ENCODE measurements at regions not wholly inside any gene's neighbourhood (a gene's known extent, or its start where the extent isn't known, plus 50 kb on each side); places are given as distances from the start of the nearest gene placed in this dataset.

- DNase-seq (ENCODE audit: low read depth in 3 of 3) = peak; percentile 42 to 74 (median 53)
These were observed 89.2 kb upstream of the PRLR start for GRCh38 chr5:35319333-35320002.

GRCh38 chr5:35317586-35317985 is 87.3 kb upstream of the PRLR start:
- no peak for DNase-seq (ENCODE audit: low read depth in 3 of 3)

- DNase-seq (ENCODE audit: low read depth in 3 of 3) = peak in 1 of 3 donors; percentile 30
These were observed 86.5 kb upstream of the PRLR start for GRCh38 chr5:35316611-35317274.

GRCh38 chr5:35313291-35313690 is 83.0 kb upstream of the PRLR start:
- no peak for DNase-seq (ENCODE audit: low read depth in 3 of 3)

GRCh38 chr5:35312267-35312666 is 82.0 kb upstream of the PRLR start:
- no peak for DNase-seq (ENCODE audit: low read depth in 3 of 3)

DNA sequence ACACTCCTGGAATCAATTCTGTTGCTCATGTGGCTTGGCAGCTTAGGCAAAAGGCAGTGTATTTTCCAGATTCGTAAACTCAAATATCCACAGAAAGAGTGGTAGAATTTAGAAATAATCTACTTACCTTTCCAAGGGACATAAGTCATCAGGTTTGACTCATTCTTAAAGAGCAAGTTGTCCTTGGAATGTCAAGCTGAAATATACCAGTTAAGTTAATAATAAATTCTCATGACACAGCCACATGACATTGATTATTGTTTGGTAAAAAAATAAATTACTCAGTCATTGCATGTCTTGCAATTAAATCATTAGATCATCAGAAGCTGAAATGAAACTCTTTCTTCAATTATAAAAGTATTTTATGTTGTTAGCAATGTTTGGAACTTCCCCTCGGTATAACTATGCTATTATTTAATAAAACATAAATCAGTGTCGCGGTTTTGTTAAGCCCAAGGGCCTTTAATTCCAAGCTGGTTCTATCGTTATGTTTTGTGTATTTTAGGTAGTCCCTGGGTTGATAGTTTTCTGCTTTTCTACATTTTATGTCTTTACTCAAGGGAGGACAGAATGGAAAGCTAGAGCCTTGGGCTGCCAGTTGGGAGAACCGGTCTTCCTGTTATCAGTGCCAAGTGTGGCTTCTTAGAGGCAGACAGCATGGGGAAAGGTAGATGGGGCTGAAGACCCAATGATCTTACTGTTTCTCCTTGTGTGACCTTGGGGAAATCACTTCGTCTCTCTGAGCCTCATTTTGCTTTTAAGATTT is 79.3 kb upstream of the PRLR start:
- no peak for DNase-seq (ENCODE audit: low read depth in 3 of 3)

GRCh38 chr5:35308421-35308820 is 78.1 kb upstream of the PRLR start:
- DNase-seq (ENCODE audit: low read depth in 3 of 3) = no peak

DNA sequence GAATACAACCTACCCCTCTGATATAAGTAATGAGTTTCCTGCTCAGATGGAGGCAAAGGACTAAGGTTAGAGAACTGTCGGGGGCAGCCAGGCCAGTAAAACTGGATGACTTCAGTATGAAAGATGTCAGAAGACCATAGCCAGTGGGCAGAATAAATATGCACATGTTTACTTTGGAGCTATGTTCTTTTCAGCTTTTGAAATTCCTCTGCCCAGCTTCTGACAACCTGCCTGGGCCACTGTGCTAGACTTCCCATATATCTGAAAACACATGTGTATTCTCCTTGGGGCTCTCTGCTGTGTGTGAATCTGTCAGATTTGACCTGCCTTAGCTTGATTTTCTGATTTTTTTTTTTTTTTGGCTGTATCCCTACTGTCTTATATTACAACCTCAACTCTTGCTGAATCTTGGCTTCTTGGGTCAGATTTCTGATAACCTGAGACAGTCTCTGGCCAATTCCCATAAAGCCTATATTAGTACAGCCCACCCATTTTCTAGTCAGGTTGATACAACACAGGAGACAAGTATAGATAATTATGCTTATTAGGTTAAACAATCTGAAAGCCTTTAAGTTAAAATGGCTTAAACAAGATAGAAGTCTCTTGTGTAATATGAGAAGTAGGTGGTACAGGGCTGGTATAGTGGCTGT is 76.6 kb upstream of the PRLR start:
- no peak for DNase-seq (ENCODE audit: low read depth in 3 of 3)

DNA sequence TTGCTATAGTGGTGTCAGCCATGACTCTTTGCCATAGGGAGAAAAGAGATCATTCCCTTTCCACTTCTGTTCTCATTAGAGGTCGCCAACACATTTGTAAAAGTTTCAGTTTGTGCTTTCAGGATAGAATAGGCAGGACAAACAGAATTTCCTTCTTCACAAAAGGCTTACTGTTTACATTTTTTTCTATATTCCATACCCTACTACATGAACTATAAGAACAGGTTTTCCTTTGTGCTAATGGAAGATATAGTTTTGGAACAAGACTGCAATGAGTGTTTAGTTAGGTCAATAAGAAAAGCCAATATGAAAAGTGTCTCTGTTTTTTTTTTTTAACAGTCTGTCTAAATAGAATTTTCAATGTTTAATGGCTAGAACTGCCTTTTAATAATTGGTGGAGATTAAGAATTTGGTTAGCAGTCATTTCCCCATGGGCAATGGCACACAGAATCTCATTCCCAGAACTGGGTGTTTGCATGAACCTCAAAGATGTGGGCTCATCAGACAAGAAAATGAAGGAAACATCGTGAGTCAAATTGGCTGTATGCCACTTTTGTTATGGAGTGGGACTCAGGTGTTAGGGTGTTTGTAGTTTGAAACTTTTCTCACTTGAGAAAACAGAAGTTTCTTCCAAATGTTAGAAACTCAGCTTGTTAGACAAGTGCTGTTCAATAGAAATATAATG is 75.2 kb upstream of the PRLR start:
- no peak for DNase-seq (ENCODE audit: low read depth in 3 of 3)

DNA sequence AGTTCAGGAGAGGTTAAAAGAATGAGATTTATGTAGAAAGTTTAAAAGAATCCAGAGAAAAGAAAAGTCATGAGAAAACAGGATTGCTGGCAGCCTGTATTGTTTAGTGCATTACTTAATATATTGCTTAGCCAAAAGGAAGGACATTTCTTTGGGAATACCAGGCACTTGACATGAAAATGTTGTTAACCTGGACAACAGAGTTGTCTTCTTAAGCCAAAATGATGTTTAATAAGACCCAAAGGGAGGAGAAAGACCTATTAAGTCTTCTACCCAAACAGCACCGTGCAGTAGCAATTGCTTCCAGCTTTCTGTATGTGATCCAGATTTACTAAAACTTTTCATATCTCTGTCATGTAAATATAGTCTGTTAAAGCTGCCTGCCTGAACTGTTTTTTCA is 74.0 kb upstream of the PRLR start:
- no peak for DNase-seq (ENCODE audit: low read depth in 3 of 3)

- no peak for DNase-seq (ENCODE audit: low read depth in 3 of 3)
These were observed 72.9 kb upstream of the PRLR start for GRCh38 chr5:35303152-35303551.

DNA sequence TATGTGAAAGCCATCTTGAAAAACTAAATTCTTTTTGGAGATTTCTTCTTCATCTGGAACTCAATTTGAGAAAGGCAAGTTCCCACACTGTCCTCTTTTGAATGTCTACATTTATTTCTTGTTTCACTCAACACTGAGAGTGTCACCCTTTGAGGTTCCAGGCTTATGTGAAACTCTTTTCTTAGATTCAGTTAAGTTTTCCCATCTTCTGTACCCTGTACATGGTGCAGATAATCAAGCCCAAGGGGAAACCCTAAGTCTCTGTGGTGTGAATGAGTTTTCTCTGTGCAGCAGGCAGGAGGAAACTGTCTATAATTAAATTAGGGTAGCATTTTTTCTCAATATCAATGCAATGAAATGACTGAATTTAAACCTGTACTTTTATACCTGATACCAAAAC is 72.3 kb upstream of the PRLR start:
- DNase-seq (ENCODE audit: low read depth in 3 of 3) = no peak

DNA sequence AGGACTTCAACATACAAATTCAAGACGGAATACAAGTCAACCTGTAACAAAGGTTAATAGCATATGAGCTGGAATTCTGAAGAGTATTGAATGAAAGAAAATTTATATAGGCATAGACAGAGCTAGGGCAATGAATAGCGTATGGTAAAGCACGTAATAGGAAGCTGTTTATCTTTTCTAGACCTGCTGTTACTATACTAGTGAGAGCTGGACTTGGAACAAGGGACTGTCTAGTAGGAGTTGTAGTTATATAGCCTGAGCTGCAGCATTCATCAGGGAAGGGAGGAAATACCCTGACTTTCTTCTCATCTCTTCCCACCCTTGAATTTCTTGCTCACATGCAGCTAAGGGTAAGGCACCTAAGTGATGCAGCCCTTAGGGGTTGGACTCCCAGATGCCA is 67.5 kb upstream of the PRLR start:
- DNase-seq (ENCODE audit: low read depth in 3 of 3) = no peak

DNA sequence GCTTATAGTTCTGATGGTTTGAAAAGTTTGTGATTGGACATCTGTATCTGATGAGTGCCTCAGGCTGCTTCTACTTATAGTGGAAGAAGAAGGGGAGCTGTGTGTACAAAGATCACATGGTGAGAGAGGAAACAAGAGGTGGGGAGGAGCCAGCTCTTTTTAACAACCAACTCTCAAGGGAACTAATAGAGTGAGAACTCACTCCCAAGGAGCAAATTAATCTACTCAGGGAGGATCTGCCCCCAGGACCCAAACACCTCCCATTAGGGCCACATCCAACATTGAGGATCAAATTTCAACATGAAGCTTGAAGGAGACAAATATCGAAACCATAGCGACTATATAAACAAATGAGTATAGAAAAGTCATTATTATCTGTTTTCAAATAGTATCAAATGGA is 64.7 kb upstream of the PRLR start:
- no peak for DNase-seq (ENCODE audit: low read depth in 3 of 3)

DNA sequence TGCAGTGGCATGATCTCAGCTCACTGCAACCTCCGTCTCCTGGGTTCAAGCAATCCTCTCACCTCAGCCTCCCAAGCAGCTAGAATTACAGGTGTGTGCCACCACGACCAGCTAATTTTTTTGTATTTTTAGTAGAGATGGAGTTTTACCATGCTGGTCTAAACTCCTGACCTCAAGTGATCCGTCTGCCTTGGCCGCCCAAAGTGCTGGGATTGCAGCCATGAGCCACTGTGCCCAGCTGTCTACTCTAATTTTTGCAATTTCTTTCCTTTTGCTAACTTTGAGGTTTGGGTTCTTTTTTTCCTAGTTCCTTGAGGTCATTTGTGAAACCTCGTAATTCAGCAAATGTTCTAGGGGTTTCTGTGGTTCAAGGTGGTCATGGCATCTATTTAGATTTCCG is 63.7 kb upstream of the PRLR start:
- no peak for DNase-seq (ENCODE audit: low read depth in 3 of 3)

DNA sequence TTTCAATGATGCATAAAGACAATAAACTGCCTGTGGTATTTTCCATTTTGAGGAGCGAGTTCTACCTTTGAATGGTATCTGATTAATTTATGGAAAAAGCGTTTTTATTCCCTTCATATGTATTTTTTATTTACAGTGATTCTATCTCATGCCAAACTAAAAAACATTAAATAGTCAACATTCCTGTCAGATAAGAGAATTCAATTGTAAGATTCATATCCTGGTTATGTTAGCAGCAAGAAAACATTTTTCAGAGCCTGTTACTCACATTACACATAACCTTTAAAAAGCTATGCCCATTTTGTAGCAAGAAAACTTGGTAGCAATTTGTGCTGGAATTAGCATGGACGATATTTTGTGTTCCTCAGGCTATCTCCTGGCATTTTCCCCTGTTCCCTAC is 55.1 kb upstream of the PRLR start:
- DNase-seq (ENCODE audit: low read depth in 3 of 3) = no peak

DNA sequence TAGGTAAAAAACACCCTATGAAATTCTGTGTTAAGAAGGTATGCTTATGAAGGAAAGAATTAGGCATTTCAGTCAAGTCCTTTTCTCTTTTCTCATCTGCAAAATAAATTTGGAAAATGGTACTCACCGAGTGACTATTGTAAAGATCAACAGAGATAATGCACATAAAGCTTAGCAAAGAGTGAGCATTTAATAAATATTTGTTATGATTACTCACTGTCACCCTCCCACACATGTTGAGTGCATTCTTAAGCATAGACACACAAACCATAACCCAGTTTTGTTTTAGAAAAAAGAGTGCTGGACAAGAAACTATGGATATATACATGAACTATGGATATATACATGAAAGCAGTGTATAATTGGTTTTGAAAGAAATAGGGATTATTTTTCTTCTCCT is 54.7 kb upstream of the PRLR start:
- DNase-seq (ENCODE audit: low read depth in 3 of 3) = no peak

DNA sequence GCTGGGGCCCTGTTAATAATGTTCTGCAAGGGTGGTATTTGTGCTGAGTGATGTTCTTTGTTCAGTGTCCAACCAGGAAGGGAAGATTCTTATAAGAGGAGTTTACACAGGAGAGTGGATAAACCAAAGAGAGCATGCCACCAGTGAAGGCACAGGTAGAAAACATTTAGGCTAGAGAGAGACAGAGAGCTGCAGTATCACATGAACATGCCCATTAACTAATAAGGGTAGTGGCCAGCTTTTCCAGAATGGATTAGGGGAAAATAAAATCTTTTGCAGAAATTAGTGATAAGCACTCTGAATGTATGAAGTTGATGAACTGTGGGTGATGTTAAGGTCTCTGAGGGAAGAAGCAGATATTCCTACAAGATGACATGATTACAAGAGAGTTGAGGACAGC is 54.1 kb upstream of the PRLR start:
- no peak for DNase-seq (ENCODE audit: low read depth in 3 of 3)

DNA sequence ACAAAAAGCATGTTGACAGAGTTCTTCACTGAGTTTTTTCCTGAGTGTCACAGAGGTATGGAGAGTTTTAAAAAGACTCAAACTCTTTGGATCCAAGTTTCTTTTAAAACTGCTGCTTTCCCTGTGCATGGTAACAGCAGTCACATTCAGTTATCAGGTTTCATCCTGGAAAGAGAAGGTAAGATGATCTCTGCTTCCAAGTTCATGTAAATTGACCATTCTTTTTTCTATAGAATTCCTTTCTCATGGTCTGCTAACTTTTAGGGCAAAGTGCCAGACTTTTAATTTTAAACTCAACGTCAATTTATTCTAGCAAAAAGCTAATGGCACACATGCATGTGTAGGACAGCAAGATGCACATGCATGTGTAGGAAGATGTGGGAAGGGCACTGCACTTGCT is 52.5 kb upstream of the PRLR start:
- no peak for DNase-seq (ENCODE audit: low read depth in 3 of 3)

GRCh38 chr5:35281613-35282012 is 51.3 kb upstream of the PRLR start:
- no peak for DNase-seq (ENCODE audit: low read depth in 3 of 3)
